HG02759 (cell line): ENCODE measurements at regions not wholly inside any gene's neighbourhood (a gene's known extent, or its start where the extent isn't known, plus 50 kb on each side); places are given as distances from the start of the nearest gene placed in this dataset.

Experiments used
- ATAC-seq: cut with Tn5 transposase; IDR thresholded peaks from one replicate; pipeline ENCODE4 v1.9.1; 2021; ENCODE audit warnings: mild to moderate bottlenecking, moderate library complexity; ENCODE audit not compliant: unreplicated experiment

GRCh38 chr3:170784406-170784805, 85.6 kb downstream of the RPL22L1 start:
- ATAC-seq = no peak

- no peak for ATAC-seq
Measured at GRCh38 chr3:170780955-170781354, 89.0 kb downstream of the RPL22L1 start.

- ATAC-seq = no peak
Measured at GRCh38 chr3:170780471-170780870, 89.5 kb downstream of the RPL22L1 start.

- no peak for ATAC-seq
Measured at GRCh38 chr3:170778240-170779217, 91.5 kb downstream of the RPL22L1 start.

GRCh38 chr3:170777564-170777926, 92.5 kb downstream of the RPL22L1 start:
- ATAC-seq = no peak

- ATAC-seq = no peak
Measured at GRCh38 chr3:170776887-170777563, 93.0 kb downstream of the RPL22L1 start.

GRCh38 chr3:170773682-170774425, 96.1 kb downstream of the RPL22L1 start:
- ATAC-seq = no peak

GRCh38 chr3:170772175-170772574, 97.8 kb downstream of the RPL22L1 start:
- no peak for ATAC-seq

- no peak for ATAC-seq
Measured at GRCh38 chr3:170768334-170768801, 101.6 kb downstream of the RPL22L1 start.

GRCh38 chr3:170767576-170767941, 102.4 kb downstream of the RPL22L1 start:
- ATAC-seq = no peak

GRCh38 chr3:170766823-170767575, 103.0 kb downstream of the RPL22L1 start:
- ATAC-seq = no peak

- no peak for ATAC-seq
Measured at GRCh38 chr3:170766253-170766652, 103.7 kb downstream of the RPL22L1 start.

GRCh38 chr3:170765419-170766078, 104.4 kb downstream of the RPL22L1 start:
- no peak for ATAC-seq

- no peak for ATAC-seq
Measured at GRCh38 chr3:170764017-170764416, 106.0 kb downstream of the RPL22L1 start.

GRCh38 chr3:170762064-170762463, 107.9 kb downstream of the RPL22L1 start:
- no peak for ATAC-seq

GRCh38 chr3:170761103-170761502, 108.9 kb downstream of the RPL22L1 start:
- ATAC-seq = no peak

- no peak for ATAC-seq
Measured at GRCh38 chr3:170760174-170760526, 109.8 kb downstream of the RPL22L1 start.

- ATAC-seq = no peak
Measured at GRCh38 chr3:170759511-170760173, 110.4 kb downstream of the RPL22L1 start.

- no peak for ATAC-seq
Measured at GRCh38 chr3:170757038-170757437, 113.0 kb downstream of the RPL22L1 start.

- no peak for ATAC-seq
Measured at GRCh38 chr3:170754311-170754693, 115.7 kb downstream of the RPL22L1 start.
